AG04449 (cell line): ENCODE measurements at regions not wholly inside any gene's neighbourhood (a gene's known extent, or its start where the extent isn't known, plus 50 kb on each side); places are given as distances from the start of the nearest gene placed in this dataset.

ENCODE experiments used
- CTCF ChIA-PET: fragments of 350-600 bp; formaldehyde crosslinking; extraction: SDS; loops from one replicate; lab custom pipeline; 2021; ENCODE audit warnings: antibody characterized with exemption; lab: Yijun Ruan, JAX
- POLR2A ChIA-PET: fragments of 400-600, 350-600 bp; formaldehyde crosslinking; extraction: SDS; loops from one replicate; lab custom pipeline; 2020; ENCODE audit warnings: antibody characterized with exemption, inconsistent platforms; lab: Yijun Ruan, JAX
- DNase-seq: peaks from one replicate; pipeline ENCODE4 v3.0.0-alpha.2; 2010; ENCODE audit warnings: low read depth, low spot score
- H3K4me3 ChIP-seq: 2 replicates; pipeline ENCODE4 v1.5.1; 2011; ENCODE audit warnings: low read depth, mild to moderate bottlenecking, control low read depth, low read length
- TF ChIP-seq, protein P1 (sequence below): IDR thresholded peaks from one replicate; pipeline ENCODE4 v1.5.1; 2011; ENCODE audit warnings: mild to moderate bottlenecking, moderate library complexity, low read length, control low read depth, inconsistent platforms; ENCODE audit not compliant: insufficient read depth; ENCODE audit errors: missing control alignments

DNA sequence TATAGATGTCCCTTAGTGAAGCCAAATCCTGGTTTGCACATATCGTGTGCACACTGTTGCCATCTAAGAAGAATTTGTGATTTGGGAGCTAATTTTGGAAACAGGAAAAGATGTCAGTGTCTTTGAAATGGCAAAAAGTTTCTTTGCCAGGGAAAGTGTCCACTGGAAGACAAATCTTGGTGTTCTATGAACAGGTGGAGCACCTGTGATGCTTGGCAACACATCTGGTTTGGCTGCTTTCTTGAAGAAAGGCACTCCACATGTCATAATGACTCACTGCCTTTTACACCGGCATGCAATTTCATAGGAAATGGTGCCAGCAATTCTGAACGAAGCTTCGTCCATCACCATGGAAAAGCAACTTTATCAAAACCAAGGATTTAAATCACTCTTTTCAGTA lies 1040.0 kb upstream of the MAP3K7 start:
- no peak overlapping the region for H3K4me3 ChIP-seq
- ChIA-PET POLR2A (no interaction called here), CTCF (no interaction called here)
- DNase-seq: no peak
- TF ChIP-seq, protein P1, sequence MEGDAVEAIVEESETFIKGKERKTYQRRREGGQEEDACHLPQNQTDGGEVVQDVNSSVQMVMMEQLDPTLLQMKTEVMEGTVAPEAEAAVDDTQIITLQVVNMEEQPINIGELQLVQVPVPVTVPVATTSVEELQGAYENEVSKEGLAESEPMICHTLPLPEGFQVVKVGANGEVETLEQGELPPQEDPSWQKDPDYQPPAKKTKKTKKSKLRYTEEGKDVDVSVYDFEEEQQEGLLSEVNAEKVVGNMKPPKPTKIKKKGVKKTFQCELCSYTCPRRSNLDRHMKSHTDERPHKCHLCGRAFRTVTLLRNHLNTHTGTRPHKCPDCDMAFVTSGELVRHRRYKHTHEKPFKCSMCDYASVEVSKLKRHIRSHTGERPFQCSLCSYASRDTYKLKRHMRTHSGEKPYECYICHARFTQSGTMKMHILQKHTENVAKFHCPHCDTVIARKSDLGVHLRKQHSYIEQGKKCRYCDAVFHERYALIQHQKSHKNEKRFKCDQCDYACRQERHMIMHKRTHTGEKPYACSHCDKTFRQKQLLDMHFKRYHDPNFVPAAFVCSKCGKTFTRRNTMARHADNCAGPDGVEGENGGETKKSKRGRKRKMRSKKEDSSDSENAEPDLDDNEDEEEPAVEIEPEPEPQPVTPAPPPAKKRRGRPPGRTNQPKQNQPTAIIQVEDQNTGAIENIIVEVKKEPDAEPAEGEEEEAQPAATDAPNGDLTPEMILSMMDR: no peak

DNA sequence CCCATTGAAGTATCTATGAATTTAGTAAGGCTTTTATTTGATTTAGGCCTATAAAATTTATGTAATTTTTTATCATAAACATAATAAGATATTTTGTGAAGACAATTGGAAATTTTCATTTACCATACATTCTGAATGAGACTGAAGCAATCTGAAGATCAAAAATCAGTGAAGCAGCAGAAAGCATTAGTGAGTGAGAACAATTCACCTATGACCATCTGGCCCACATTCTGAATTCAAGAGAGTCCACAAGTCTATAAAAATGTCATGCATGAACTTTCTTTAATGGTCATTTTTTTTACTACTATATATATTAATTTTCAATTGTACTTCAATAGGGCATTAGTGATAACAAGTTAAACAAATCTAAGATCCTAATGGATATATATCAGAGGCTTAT lies 1026.6 kb upstream of the MAP3K7 start:
- no peak overlapping the region for H3K4me3 ChIP-seq
- no peak for DNase-seq
- ChIA-PET POLR2A (no interaction called here), CTCF (no interaction called here)
- TF ChIP-seq, protein P1: no peak

DNA sequence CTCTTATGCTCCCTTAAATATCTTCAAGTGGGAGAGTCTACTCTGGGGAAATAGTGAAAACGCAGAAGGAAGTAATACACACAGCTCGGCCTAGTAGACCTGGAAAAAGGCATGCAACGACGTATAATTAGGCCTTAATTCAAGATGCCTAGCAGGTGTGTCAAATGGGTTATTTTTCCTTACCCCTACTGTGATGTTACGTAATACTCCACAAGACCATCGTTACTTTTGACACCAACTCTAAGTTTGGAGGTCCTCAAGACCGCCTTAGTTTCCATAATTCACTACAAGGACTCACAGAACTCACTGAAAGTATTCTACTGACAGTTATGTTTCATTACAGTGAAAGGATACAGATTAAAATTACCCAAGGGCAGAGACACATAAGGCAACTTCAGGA lies 1024.3 kb upstream of the MAP3K7 start:
- ChIA-PET POLR2A (no interaction called here), CTCF (no interaction called here)
- TF ChIP-seq, protein P1: no peak

DNA sequence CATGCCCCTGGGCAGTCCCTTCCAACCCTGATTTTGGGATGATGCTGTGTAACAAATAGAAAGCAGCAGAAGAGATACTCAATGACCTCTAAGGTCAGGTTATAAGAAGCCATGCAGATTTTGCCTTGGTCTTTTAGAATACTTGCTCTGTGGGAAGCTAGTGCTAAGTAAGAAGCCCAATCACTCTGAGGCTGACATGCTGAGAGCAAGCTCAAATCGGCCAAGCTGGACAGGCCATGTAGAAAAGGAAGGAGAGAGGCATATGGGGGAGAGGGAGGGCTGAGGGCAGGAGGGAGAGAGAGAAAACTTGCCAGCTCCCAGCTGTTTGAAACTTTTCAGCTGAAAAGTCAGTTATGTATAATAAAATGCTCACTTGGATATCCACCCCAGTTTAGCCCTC lies 1021.6 kb upstream of the MAP3K7 start:
- H3K4me3 ChIP-seq: no peak overlapping the region
- TF ChIP-seq, protein P1: no peak
- no peak for DNase-seq
- CTCF ChIA-PET: no interaction called here
- POLR2A ChIA-PET: no interaction called here

More for the DNA sequence above, 1024.3 kb upstream of the MAP3K7 start:
- DNase-seq: no peak
- no peak overlapping the region for H3K4me3 ChIP-seq

DNA sequence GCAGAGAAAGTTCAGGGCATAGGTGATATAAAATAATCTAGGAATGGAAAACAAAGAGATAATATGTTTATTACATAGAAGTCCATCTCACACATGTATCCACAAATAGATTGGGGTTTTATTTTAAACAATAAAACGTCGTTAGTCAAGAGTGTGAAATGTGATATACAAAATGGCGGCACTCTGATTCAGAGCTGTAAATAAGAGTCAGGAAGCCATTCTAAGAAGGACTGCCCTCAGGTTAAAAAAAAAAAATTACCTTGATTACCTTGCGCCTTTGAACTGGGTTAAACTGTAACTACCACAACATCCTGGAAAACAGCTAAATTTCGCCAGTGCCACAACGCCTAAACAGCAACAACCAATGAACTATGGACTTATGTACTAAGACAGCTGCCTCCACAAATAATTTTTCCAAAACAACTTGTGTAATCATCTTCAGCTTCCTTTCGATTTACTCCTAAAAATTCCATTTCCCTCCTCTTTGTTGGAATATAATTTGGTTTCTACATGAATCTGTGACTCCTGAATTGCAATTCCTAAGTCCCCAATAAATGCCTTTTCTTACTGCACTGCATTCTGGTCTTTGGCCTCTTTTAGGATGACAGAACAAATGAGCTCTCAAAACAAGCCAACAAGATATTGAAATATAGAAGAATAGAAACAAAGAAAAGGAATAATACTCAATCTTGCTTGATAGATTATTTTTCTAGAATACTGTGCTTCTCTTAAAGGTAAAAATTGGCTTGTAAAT lies 1019.5 kb upstream of the MAP3K7 start:
- DNase-seq: no peak
- TF ChIP-seq, protein P1: no peak
- CTCF ChIA-PET: no interaction called here
- no peak overlapping the region for H3K4me3 ChIP-seq
- POLR2A ChIA-PET: no interaction called here

DNA sequence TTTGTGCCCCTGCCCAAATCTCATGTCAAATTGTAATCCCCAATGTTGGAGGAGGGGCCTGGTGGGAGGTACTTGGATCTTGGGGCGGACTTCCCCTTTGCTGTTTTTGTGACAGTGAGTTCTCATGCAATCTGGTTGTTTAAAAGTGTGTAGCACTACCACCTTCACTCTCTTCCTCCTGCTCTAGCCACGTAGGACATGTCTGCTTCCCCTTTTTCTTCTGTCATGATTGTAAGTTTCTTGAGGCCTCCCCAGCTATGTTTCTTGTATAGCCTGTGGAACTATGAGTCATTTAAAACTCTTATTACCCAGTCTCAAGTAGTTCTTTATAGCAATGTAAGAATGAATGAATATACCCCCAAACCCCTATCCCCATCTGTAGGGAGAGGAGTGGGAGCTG lies 1013.7 kb upstream of the MAP3K7 start:
- DNase-seq: no peak
- TF ChIP-seq, protein P1: no peak
- CTCF ChIA-PET: no interaction called here
- POLR2A ChIA-PET: no interaction called here
- H3K4me3 ChIP-seq: no peak overlapping the region
